ENCODE measurements at regions not wholly inside any gene's neighbourhood (a gene's known extent, or its start where the extent isn't known, plus 50 kb on each side); places are given as distances from the start of the nearest gene placed in this dataset.

- no peak for DNase-seq (ENCODE audit: low spot score)
These were observed 84.2 kb upstream of the MAPK4 start for GRCh38 chr18:50475538-50476193.

- DNase-seq (ENCODE audit: low spot score) = no peak
These were observed 67.8 kb upstream of the MAPK4 start for GRCh38 chr18:50492097-50492496.

DNA sequence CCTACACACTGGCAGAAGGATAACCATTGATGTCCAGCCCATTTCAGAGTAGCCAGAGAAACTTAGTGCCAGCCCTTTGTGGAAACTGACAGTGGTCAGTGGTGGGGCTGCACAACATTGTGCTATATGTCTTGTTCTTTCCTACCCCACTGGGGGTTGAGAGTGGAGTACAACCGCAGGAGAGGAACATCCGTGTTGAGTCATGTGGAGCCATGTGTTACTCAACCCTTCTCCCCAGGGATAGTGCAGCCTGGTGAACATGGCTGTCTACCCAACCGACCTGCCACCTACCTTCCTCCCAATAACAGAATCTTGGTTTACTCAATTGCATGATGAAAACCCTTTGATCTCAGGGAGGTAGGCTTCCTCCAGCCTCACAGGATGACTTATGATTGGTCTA, 65.3 kb upstream of the MAPK4 start:
- no peak for DNase-seq (ENCODE audit: low spot score)

GRCh38 chr18:50506362-50506761, 53.5 kb upstream of the MAPK4 start:
- no peak for DNase-seq (ENCODE audit: low spot score)

GRCh38 chr18:50507120-50507590, 52.7 kb upstream of the MAPK4 start:
- DNase-seq (ENCODE audit: low spot score) = peak; percentile 80

GRCh38 chr18:50508228-50508627, 51.7 kb upstream of the MAPK4 start:
- no peak for DNase-seq (ENCODE audit: low spot score)

GRCh38 chr18:50509012-50509411, 50.9 kb upstream of the MAPK4 start:
- DNase-seq (ENCODE audit: low spot score) = no peak

Measured in ecto neural progenitor cell (in vitro differentiated cells).